Dedifferentiated amniotic fluid mesenchymal stem cell (primary cell): ENCODE measurements at regions not wholly inside any gene's neighbourhood (a gene's known extent, or its start where the extent isn't known, plus 50 kb on each side); places are given as distances from the start of the nearest gene placed in this dataset.

Experiments
- DNase-seq: peaks from one replicate; pipeline ENCODE4 v3.0.0-alpha.2; 2016; ENCODE audit errors: extremely low spot score

DNA sequence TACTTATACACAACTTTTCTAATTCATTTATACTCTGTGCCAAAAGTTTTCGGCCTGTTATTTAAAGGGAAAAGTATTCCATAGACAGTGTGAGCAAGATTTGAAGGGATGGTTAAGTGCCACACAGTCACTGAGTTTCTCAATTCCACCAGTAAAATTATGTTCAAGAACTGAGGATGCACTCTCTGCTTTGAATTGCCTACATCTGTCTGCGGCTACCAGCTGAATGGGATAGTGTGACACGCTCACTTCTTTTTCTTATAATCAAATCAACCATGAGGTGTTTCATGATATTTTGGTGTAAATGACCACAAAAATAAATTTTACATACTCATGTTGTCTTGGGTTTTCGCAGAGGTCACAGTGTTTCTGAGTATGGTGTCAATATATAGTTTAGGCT, 218.4 kb upstream of the TMEM161B start:
- no peak for DNase-seq

DNA sequence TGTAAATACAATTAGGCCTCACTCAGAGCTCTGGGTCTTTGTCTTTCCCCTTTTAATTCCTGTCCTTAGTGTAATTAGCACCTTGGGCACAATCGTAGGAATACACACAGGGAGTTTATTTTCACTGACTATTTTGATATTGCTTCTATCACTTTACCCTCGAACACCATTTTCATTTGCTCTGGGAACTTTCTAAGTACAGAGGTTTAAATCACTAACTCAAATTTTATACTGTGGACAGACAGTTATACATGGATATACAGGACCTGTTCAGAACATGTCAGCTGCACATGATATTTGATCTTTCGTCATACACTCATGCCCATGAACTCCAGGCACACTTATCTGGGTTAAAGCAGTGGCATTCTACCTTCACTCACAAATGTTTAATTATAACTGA, 217.8 kb upstream of the TMEM161B start:
- DNase-seq: no peak

DNA sequence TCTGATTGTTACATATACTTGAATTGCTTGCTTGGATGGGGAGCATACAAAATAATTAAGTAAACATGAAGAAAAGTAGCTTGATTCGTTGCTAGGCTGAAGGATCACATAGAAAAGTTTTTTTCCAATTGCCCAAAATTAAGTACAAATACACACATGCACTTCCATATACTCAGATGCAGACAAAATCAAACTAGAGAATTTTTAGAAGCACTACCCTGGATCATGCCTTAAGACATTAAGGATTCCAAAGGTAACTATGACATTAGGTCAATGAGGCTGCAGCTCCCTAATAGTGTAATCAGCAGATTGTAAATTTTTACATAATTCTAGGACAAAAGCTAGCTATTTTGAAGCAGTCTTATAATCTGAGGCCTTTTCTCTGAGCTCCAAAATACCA, 216.9 kb upstream of the TMEM161B start:
- DNase-seq: no peak

DNA sequence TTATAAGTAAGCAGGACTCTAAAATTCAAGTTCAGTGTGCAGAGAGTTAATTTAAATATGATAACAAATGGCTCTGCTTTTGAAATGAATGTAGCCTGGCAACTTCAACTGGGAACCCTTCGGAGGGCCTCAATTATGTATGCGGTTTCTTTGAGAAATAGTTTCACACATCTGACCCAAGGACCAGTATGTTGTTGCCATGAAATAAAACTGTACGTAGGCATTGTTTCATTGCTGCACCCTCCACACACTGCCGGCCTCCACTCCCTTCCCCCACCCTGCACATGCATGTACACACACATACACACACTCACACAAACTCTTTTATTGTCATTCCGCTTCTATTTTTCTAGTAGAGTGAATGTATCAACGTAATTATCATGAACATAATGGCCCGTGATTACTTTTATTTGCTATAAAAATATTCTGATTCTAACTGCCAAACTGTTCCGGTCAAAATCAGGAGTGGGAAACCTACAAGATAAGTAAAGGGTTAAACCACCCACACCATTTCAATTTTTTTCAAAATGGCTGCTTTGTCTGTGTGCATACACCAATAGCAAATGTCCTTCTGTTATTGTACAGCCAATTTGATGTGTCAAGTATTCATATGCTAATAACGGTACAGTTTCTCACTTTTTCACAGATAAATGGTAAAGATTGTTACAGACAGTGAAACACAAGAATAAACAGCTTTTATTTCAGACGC, 215.5 kb upstream of the TMEM161B start:
- DNase-seq: no peak

DNA sequence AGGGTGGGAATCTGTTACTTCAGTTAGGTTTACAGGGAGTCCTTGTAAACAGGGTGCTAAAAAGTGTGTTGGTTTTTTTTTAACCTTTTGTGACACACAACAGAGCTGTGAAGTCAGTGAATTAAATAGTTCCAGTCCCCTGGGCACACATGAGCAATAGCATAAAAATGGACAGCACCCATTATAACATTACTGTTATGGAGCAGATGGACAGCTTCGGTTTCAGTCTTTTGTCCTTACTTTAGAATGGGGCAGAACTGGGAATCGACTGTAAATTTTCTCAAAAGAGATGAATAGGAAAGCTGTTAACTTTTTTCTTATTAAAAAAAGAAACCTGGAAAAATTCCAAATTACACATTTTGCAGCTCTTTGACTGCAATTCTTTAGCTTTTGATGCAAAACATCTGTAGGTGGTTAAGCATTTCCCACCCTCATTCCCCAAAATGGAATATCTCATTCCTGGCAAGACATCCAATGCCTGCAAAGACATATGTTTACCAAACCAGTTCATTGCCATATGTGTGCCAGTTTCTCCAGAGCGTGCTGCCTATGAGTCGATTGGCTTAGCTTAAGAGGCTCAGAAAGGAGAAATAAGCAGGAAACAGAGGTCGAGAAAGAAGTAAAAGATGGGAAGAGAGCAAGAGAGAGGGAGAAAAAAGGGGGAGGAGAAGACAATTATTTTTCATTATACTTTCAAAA, 212.3 kb upstream of the TMEM161B start:
- DNase-seq: no peak

DNA sequence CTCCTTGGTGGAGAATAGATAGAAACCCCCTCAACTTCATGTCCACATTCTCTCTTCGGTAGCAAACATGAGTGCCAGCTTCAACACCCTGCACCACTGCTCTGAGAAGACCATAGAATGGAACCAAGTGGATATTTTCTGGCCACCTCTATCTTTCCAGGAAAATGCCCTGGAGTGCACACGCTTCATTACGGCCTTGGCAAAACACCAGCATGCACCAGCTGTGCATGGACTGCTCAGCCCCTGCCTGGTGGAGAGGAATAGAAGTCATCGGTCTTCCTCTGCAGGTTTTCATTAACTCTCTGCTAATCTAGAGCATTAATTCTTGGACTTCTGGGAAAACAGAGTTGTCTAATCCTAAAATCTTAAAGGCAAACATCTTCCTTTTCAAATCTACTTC, 211.6 kb upstream of the TMEM161B start:
- DNase-seq: no peak

DNA sequence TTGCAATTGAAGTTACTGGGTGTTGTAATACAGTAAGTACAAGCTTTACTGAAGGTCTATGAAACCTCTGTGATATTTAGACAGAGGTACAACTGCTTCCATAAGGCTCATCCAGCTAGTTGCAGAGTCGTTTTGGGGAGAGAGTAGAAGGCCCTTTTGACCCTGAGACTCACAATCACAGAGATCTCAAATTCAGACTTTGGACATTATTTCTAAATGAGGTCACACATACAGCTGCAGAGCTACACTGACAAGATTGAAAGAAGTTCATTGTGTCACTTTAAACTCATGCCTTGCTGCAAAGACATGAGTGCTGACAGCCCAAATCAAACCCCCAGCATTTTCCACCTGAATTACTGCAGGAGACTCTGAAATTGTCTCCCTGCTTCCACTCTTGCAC, 205.9 kb upstream of the TMEM161B start:
- DNase-seq: no peak

DNA sequence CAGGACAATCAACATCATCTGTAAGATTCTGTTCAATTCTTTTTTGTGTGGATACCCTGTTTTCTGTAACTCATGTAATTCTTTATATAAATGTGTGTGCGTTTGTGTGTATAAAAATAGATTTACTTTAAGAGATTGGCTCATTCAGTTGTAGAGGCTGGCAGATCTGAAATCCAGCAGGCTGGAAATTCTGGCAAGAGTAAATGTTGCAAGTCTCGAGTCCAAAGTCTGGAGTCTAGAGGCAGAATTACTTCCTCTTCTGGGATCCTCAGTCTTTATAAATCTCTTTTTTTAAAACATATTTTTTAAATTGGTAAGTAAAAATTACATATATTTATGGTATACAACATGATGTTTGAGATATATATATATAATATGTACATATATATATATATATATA, 202.1 kb upstream of the TMEM161B start:
- DNase-seq: no peak

DNA sequence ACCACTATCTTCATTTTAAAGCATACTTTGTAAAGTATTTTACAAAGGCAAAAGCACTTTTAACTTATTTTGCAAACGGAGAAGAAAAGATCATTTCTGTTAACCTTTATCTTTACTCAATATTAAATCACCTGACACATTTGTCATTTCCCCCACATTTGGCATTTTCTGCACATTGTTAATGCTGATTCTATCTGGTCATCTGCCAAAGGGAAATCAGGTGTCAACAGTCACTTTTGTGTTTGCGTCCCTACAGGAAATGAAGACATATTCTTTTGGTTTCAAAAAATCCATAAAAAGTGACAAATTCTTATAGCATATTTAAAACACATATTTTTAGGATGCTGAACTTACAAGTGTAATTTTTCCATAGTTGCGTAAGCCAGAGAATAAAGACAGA, 191.3 kb upstream of the TMEM161B start:
- no peak for DNase-seq

DNA sequence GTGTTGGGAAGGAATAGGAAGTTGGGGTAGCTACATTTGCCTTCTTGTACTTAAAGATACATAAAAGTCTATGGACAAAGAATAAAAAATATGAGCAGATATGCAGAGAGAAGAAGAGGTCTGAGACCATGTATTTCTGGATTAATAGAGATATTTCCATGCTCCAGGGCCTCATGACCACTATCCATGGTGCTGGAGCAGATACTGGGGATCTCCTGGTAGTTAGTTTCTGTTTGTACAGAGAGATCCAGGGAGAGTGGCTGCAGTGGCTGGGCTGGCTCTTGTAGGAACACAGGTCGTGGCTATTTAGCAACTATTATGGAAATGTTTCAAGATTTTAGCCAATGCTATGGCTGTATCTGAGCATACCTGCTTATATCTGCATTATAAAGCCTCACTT, 184.2 kb upstream of the TMEM161B start:
- no peak for DNase-seq

DNA sequence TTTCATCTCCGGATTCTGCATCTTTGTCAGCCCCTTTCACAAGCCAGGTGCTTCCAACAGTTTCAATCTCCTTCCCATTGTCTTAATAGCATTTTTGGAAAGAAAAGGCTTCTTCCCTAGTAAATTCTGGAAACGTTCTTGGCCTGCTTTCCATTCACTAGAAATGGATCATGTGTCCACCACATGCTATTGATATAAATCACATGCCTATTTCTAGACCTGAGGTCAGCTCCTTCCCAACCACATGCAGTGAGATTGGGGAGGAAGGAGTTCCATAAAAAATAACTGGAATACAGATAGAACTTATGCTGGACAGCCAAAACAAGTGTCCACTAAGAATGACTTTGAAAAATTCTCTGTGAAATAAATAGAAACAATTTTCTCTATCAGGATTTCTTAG, 181.6 kb upstream of the TMEM161B start:
- no peak for DNase-seq

DNA sequence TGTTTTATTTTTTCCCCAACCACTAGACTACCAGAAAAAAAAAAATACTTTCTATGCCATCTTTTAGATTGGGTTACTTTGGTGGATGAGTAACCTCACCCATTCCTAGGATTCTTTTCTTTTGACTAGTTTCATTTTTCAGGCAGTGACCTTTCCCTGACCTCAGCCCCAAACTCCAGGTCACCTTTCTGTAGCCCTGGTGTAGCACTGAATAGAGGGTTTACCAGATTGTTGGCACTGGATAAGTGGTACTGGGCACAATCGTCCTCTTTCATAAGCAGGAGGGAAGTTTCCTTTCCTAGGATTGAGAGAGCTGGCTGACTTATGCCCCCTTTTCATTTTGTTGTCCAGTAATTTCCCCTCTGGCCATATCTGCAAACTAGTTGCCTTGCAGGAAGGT, 169.4 kb upstream of the TMEM161B start:
- no peak for DNase-seq

DNA sequence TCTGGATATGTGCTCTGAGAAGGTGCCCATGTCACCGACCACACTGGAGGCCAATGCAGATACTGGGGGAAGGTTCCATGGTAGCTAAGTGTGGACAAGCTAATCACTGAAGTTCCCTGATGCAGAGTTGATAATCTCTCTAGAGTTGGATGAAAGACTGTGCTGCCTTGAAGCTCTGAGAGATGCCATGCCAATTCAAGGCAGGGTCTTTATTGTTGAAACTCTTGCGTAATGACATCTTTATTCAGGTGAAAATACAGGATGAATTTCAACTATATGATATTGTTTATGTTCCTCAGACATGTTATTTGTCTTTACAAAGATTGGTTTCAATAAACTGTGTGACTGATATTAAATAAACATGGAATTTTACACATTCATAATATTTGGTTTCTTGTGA, 167.6 kb upstream of the TMEM161B start:
- DNase-seq: no peak

DNA sequence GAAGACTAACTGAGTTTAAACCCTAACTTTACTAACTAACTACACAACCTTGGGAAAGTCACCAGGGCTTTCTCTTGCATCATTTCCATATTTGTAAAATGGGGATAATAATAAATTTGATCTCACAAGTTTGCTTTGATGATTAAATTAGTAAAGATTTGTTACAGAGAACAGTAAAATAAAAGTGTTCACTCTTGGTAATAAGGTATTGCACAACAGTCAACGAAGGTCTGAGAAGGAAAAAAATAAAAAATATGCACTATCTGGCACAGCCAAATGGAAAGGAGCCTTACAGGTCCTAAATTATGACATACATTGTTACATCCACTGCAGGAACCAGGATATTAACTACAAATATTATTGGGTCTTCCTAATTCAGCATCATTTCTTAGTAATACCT, 160.0 kb upstream of the TMEM161B start:
- DNase-seq: no peak

DNA sequence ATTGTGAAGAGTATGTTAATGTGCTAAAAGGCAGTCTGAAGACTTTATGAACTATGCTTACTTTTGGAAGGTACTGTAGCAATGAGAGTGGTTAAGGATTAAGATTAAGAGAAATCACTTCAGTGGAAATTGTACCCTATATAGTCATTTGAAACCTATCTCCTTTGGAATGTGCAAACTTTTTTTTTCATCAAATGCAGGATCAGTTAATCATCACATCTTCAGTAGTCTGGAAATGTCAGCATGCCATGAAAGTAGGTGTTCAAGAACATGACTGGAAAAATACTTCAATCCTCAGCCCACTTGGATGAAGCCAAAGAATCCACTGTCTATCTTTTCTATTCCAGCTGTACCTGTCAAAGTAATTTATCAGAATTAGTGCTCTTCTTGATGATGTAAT, 157.8 kb upstream of the TMEM161B start:
- DNase-seq: no peak

DNA sequence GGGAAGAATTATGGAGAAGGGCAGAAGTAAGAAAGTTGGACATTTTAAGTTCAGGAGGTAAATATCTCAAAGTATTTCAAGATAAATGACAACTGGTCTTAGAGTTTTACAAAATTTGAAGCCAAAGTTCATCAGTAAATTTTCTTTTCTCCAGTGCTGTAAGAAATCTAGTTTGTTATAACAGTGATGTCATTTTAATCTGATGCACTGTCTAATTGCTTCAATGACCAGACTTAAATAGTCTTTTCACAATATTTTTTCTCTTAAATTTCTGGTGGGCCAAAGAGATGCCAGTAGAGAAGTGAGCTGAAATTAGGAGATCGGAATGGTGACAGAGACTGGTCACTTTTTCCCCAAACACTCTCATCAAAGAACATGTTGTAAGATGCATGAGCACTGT, 156.5 kb upstream of the TMEM161B start:
- no peak for DNase-seq

DNA sequence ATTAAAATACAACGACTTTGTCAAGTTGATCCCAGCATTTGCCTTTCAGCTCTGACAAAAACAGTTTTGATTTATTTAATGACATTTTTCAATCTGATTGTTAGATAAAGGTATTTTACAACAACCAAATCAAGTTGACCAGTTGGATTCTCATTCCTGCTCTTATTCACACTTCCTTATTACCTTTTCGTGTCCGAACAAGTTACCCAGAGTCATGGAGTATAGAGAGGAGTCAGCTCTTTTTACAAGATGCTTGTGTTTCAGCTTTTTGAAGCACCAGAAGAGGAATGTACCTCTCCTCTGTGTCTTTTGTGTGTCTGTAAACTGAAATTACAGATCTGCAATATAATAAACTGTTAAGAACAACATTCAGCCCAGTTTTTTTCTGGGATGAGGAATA, 151.3 kb upstream of the TMEM161B start:
- no peak for DNase-seq

DNA sequence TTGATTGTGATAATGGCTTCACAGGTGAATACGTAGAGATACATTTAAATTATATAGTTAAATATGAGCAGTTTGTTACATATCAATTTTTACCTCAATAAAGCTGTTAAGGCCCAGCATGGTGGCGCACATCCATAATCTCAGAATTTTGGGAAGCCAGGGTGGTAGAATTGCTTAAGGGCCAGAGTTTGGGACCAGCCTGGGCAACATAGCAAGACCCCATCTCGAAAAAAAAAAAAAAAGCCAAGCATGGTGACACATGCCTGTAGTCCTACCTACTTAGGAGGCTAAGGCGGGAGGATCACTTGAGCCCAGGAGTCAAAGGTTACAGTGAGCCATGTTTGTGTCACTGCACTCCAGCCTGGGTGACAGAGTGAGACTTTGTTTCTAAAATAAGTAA, 138.7 kb upstream of the TMEM161B start:
- DNase-seq: no peak

DNA sequence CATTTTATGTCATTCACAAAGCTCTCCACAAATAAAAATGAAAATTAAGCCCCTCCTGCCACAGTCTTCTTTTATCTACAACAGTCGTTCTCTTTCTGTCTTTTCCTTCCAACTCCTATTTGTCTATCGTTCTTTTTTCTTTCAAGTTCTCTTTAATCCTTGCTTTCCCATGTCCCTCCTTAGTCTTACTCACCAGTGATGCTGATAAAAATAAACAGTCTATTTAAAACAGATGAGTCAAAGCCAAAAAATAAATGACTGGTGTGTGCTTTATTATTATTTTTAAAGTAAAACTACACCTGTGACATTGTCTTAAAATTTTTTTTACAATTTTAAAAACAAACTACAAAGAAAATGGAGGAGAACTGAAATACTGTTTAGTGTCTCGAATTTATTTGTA, 137.1 kb upstream of the TMEM161B start:
- DNase-seq: no peak

DNA sequence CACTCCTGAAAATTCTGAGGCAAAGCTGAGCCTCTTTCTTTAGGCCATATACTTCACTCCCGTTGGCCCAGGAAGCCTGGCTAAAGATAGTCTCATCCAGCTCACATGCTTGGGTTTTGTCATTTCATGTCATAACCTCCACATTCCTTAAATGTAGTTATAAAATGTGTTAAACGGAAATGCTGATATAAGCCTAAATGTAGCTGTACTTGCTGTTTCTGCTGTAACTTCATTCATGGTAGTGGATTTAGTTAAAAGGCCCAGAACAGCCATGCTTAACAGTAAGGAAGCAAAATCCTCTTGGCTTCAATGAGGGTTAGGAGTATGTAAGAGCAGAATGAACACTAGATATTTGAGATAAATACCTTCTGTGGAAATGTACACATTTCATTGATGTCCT, 135.8 kb upstream of the TMEM161B start:
- no peak for DNase-seq

DNA sequence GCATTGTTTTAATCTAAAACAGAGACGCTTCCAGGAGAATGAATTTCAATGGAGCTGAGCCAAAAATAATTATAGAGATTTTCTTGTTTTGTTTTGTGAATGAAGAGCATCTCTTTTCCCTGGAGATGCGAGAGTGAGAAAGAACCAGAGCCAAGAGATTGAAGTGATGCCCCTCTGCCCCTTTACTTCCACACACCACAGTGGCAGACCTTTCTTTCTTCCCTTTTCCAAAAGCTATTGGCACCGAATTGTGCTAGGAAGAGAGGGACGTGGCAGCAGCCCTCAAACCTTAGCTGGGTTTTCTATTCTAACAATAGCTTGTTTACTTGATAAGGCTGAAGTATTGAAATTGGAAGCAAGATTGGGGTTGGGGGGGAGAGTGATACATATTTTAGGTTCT, 133.0 kb upstream of the TMEM161B start:
- DNase-seq: no peak

DNA sequence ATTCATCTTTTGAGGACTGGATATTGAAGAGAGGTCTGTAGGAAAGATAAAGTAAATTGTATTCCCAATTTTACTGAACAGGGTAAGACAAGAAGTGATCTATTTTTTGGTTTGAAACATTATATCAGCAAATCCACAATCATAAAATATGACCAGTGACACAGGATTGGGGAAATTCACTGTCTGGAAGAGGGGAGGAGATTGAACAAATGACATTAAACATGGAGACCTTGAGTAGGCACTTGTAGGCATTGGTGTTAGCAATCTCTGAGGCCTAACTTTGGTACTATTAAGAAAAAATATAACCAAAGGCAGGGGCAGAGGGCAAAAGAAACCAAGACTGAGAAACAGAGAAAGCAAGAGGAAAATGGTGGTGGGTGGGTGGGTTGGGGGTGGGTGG, 132.6 kb upstream of the TMEM161B start:
- no peak for DNase-seq

DNA sequence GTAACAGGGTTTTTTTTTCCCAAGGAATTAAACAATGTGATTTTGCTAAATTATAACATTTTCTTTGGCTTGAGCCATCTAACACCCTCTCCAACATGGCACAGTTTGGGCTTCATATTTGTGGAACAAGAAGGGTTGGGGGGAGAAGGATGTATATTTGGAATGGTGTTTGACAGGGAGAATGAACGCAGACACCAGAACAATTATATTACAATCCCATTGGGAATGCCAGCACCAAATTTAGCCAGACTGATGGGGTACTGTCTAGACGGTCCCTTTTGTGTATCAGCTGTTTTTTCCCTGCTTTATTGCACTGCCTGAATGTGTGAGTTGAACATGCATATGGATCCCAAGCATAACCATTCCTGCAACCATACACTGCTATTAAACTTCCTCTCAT, 130.9 kb upstream of the TMEM161B start:
- no peak for DNase-seq

DNA sequence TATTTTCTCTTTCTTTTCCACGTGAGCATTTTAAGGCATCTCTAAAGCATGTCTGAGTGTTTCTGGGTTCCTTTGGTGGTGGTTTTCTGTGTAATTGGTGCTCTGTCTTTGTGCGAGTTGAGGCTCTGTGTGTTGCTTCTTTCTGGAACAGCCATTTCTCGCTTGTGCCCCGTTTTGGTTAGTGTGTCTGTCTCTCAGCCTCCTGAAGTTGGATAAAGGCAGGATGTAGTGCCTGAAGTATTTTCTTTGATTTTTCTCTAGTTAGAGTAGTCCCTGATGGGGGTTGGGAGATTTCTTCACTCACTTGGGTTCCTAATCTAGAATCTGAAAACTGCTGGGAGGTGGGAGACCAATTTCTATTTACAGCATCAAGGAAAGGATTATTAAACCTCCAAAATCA, 129.7 kb upstream of the TMEM161B start:
- DNase-seq: no peak
